ENCODE measurements at regions not wholly inside any gene's neighbourhood (a gene's known extent, or its start where the extent isn't known, plus 50 kb on each side); places are given as distances from the start of the nearest gene placed in this dataset.

GRCh38 chr2:67012165-67012564, 385.0 kb upstream of the ETAA1 start:
- WGBS (ENCODE audit: insufficient coverage): 97% methylated on average over 1 of the region's 1 CpG
- no peaks in the 10 kb centered on the region for H3K36me3 ChIP-seq (ENCODE audit: control insufficient read depth, insufficient read depth, low read length)
- Mint-ChIP-seq H3K27me3 (ENCODE audit: low read depth in 2 of 2) (no peaks in the 10 kb centered on the region), H3K9me3 (peaks cover 2 to 5% of the 10 kb centered on the region in 2 donors), H3K4me1 (no peaks in the 10 kb centered on the region), H3K27ac (no peak overlapping the region), H3K36me3 (no peaks in the 10 kb centered on the region), H3K4me3 (no peak overlapping the region)
- DNase-seq (no peak), ATAC-seq (no peak)
- no peaks in the 10 kb centered on the region for H3K9me3 ChIP-seq (ENCODE audit: control insufficient read depth, insufficient read depth, low read length)
- H3K27me3 ChIP-seq (ENCODE audit: control insufficient read depth, insufficient read depth, low read length): no peaks in the 10 kb centered on the region
- H3K4me3 ChIP-seq (ENCODE audit: low read length): no peak overlapping the region
- no peak for TF ChIP-seq CTCF (IDR thresholded peaks at IDR 0.05)
- intact Hi-C loops (cut with micrococcal nuclease): no loop called here
- no peak overlapping the region for H3K27ac ChIP-seq (ENCODE audit: low read length)
- H3K4me1 ChIP-seq (ENCODE audit: control insufficient read depth, insufficient read depth, low read length): no peaks in the 10 kb centered on the region

DNA sequence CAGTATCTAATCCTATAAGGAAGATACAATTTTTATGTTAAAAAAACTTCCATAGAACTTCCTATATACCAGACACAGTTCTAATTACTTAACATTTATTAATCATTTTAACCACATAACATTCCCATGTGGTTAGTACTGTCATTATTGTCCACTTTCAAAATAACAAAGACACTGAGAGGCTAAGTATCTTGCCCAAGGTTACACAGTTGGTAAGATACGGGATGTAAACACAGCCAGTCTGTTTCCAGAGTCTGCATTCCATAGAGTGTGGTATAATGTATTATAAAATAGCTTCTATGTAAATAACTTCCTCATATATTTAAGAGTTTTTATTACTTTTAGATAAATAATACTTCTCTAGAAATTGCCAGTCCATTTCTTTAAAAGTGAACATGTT, 383.3 kb upstream of the ETAA1 start:
- Histone ChIP-seq H3K4me1 (ENCODE audit: control insufficient read depth, insufficient read depth, low read length) (no peaks in the 10 kb centered on the region), H3K36me3 (ENCODE audit: control insufficient read depth, insufficient read depth, low read length) (no peaks in the 10 kb centered on the region), H3K27me3 (ENCODE audit: control insufficient read depth, insufficient read depth, low read length) (no peaks in the 10 kb centered on the region), H3K9me3 (ENCODE audit: control insufficient read depth, insufficient read depth, low read length) (no peaks in the 10 kb centered on the region), H3K27ac (ENCODE audit: low read length) (no peak overlapping the region), H3K4me3 (ENCODE audit: low read length) (no peak overlapping the region)
- H3K4me1 Mint-ChIP-seq: no peaks in the 10 kb centered on the region
- no CpG with 5 or more reads among the region's 1 CpG for WGBS (ENCODE audit: insufficient coverage)
- no peak for TF ChIP-seq CTCF (IDR thresholded peaks at IDR 0.05)
- H3K4me3 Mint-ChIP-seq: no peak overlapping the region
- peaks cover 4 to 5% of the 10 kb centered on the region in 2 donors for H3K9me3 Mint-ChIP-seq
- no peak overlapping the region for H3K27ac Mint-ChIP-seq
- ATAC-seq (no peak), DNase-seq (no peak)
- H3K27me3 Mint-ChIP-seq (ENCODE audit: low read depth in 2 of 2): no peaks in the 10 kb centered on the region
- no peaks in the 10 kb centered on the region for H3K36me3 Mint-ChIP-seq
- intact Hi-C loops (cut with micrococcal nuclease): no loop called here

DNA sequence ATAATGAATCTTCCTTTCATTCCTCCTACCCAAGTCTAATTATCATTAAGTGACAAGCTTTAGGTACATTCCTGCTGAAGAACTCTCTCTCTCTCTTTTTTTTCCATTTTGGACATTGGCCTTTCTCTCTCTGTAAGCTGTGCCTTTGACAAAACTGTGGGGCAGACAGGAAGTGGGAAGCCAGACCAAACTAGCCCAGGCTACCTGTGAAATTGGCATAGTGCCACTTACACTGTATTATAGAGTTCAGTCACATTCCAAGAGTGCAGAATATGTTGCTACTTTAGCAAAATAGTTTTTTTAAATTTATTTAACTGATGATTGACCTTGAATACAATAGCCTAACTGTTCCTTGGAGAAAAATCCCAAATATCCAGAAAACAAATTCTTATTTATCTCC, 381.5 kb upstream of the ETAA1 start:
- Mint-ChIP-seq H3K9me3 (peaks cover 5 to 7% of the 10 kb centered on the region in 2 donors), H3K36me3 (no peaks in the 10 kb centered on the region), H3K4me1 (no peaks in the 10 kb centered on the region), H3K27ac (no peak overlapping the region), H3K4me3 (no peak overlapping the region), H3K27me3 (ENCODE audit: low read depth in 2 of 2) (no peaks in the 10 kb centered on the region)
- TF ChIP-seq CTCF (IDR thresholded peaks at IDR 0.05): no peak
- H3K36me3 ChIP-seq (ENCODE audit: control insufficient read depth, insufficient read depth, low read length): no peaks in the 10 kb centered on the region
- H3K27me3 ChIP-seq (ENCODE audit: control insufficient read depth, insufficient read depth, low read length): no peaks in the 10 kb centered on the region
- H3K4me1 ChIP-seq (ENCODE audit: control insufficient read depth, insufficient read depth, low read length): no peaks in the 10 kb centered on the region
- H3K4me3 ChIP-seq (ENCODE audit: low read length): no peak overlapping the region
- ATAC-seq (no peak), DNase-seq (no peak)
- no peaks in the 10 kb centered on the region for H3K9me3 ChIP-seq (ENCODE audit: control insufficient read depth, insufficient read depth, low read length)
- no peak overlapping the region for H3K27ac ChIP-seq (ENCODE audit: low read length)
- intact Hi-C loops (cut with micrococcal nuclease): no loop called here

DNA sequence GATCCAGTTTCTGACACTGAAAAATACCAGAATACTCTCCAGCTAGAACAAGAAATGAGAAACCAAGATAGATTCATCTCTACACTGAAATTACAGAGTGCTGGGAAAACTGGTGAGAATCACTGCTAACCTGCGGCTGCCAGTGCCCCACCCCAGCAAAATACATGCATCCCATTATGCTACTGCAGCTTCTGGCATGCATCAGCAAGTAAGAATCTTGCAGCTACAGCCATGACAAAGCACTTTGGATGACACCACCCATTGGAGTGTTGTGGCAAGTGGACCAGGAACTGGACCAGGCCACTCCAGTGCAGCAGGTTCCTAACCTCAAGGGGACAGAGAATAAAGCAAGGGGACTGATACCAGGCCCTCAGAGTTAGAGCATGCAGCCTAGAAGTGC, 378.8 kb upstream of the ETAA1 start:
- Mint-ChIP-seq H3K9me3 (peaks cover 5 to 8% of the 10 kb centered on the region in 2 donors), H3K27me3 (ENCODE audit: low read depth in 2 of 2) (no peaks in the 10 kb centered on the region), H3K36me3 (no peaks in the 10 kb centered on the region), H3K4me3 (no peak overlapping the region), H3K27ac (no peak overlapping the region), H3K4me1 (no peaks in the 10 kb centered on the region)
- no peak for TF ChIP-seq CTCF (IDR thresholded peaks at IDR 0.05)
- intact Hi-C loops (cut with micrococcal nuclease): no loop called here
- ATAC-seq (no peak), DNase-seq (no peak)
- Histone ChIP-seq H3K4me3 (ENCODE audit: low read length) (no peak overlapping the region), H3K9me3 (ENCODE audit: control insufficient read depth, insufficient read depth, low read length) (no peaks in the 10 kb centered on the region), H3K36me3 (ENCODE audit: control insufficient read depth, insufficient read depth, low read length) (no peaks in the 10 kb centered on the region), H3K4me1 (ENCODE audit: control insufficient read depth, insufficient read depth, low read length) (no peaks in the 10 kb centered on the region), H3K27me3 (ENCODE audit: control insufficient read depth, insufficient read depth, low read length) (no peaks in the 10 kb centered on the region), H3K27ac (ENCODE audit: low read length) (no peak overlapping the region)
- WGBS (ENCODE audit: insufficient coverage): 89% methylated on average over 1 of the region's 1 CpG

All from natural killer cell (primary cell).